ENCODE measurements at regions not wholly inside any gene's neighbourhood (a gene's known extent, or its start where the extent isn't known, plus 50 kb on each side); places are given as distances from the start of the nearest gene placed in this dataset.

DNA sequence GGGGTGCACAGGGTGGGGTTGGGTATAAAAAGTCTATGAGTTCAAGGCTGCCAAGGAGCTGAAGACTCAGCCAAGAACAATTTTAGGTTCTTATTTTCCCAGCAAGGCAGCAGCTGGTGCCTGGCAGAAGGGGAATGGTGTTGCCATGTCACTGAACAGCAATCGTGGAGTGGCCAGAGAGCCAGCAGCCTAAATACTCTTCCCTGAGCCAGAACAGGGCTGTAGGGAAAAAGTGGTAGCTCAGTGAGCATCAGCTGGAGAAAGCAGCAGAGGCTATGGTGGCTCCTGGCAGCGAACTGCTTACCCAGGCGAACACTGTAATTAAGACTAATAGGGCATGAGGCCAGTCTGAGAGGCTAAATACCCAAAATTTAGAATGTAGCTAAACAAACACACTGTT is 334.9 kb downstream of the RMST start:
- TF ChIP-seq, protein P1, sequence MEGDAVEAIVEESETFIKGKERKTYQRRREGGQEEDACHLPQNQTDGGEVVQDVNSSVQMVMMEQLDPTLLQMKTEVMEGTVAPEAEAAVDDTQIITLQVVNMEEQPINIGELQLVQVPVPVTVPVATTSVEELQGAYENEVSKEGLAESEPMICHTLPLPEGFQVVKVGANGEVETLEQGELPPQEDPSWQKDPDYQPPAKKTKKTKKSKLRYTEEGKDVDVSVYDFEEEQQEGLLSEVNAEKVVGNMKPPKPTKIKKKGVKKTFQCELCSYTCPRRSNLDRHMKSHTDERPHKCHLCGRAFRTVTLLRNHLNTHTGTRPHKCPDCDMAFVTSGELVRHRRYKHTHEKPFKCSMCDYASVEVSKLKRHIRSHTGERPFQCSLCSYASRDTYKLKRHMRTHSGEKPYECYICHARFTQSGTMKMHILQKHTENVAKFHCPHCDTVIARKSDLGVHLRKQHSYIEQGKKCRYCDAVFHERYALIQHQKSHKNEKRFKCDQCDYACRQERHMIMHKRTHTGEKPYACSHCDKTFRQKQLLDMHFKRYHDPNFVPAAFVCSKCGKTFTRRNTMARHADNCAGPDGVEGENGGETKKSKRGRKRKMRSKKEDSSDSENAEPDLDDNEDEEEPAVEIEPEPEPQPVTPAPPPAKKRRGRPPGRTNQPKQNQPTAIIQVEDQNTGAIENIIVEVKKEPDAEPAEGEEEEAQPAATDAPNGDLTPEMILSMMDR (IDR thresholded peaks at IDR 0.05) = no peak
- TF ChIP-seq POLR2A (IDR thresholded peaks at IDR 0.05) = no peak

Measured in thyroid gland (tissue), 4 donors.